ENCODE measurements at regions not wholly inside any gene's neighbourhood (a gene's known extent, or its start where the extent isn't known, plus 50 kb on each side); places are given as distances from the start of the nearest gene placed in this dataset.

DNA sequence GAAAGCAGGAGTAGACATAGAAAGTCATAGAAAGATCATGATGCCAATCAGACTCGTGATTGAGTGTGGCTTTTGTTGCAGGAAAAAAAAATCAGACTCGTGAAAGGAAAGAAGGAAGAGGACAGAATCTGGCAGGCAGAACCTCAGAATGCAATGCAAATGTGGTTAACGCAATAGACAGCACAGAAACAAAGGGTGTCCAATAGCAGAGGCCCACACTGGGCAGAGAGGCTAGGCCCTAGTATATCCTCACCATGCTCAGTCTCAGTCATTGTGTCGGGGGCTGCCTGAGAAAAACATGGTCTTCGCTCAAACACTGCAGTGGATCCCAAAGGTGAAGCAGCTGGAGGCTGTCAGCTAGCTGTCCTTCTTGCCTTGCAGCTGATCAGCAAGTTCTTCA, 102.8 kb upstream of the MAOA start:
- H3K4me1 ChIP-seq (ENCODE audit: control insufficient read depth in 2 of 2, insufficient read depth in 2 of 2, low read length in 2 of 2), result peaks cover 4% of the 10 kb centered on the region in 2 donors
- H3K27ac ChIP-seq (ENCODE audit: low read length in 2 of 2), result no peak overlapping the region
- H3K79me2 ChIP-seq (ENCODE audit: control insufficient read depth, insufficient read depth, low read length), result no peaks in the 10 kb centered on the region
- Mint-ChIP-seq H3K27me3 (no peaks in the 10 kb centered on the region), H3K27ac (no peak overlapping the region), H3K4me1 (peaks cover 14% of the 10 kb centered on the region), H3K9me3 (ENCODE audit: insufficient read depth) (no peaks in the 10 kb centered on the region), H3K4me3 (no peak overlapping the region)
- no peak overlapping the region for H3K4me2 ChIP-seq (replicated peaks; ENCODE audit: low read depth, low read length, poor library complexity, severe bottlenecking)
- H3K36me3 ChIP-seq (replicated peaks in 1 of 2; ENCODE audit: control extremely low read depth in 1 of 2, control insufficient read depth in 1 of 2, extremely low read depth in 1 of 2, insufficient read depth in 2 of 2, low read length in 1 of 2), result no peaks in the 10 kb centered on the region
- 100% methylated on average over 3 of the region's 5 CpGs for WGBS (ENCODE audit: insufficient coverage)
- DNase-seq (no peak), ATAC-seq (ENCODE audit: low read depth) (no peak)
- ChIA-PET CTCF (no interaction called here), POLR2A (no interaction called here)
- H3K9ac ChIP-seq (ENCODE audit: low read length), result no peak overlapping the region
- peaks cover 0 to 3% (median 0%) of the 10 kb centered on the region in 3 donors for H3K9me3 ChIP-seq (ENCODE audit: control extremely low read depth in 1 of 3, control insufficient read depth in 2 of 3, insufficient read depth in 1 of 3, low read length in 2 of 3)
- H4K20me1 ChIP-seq (ENCODE audit: control insufficient read depth, insufficient read depth, low read length, poor library complexity, severe bottlenecking), result no peaks in the 10 kb centered on the region
- H2AFZ ChIP-seq (ENCODE audit: insufficient read depth, low read depth, low read length, poor library complexity, severe bottlenecking), result no peak overlapping the region
- H3K27me3 ChIP-seq (replicated peaks in 1 of 4; ENCODE audit: control extremely low read depth in 1 of 4, control insufficient read depth in 3 of 4, insufficient read depth in 4 of 4, low read length in 3 of 4), result no peaks in the 10 kb centered on the region
- no peak overlapping the region for H3K4me3 ChIP-seq (ENCODE audit: control extremely low read depth in 1 of 5, extremely low read depth in 1 of 5, insufficient read depth in 1 of 5, low read depth in 2 of 5, low read length in 4 of 5)
- no peak for TF ChIP-seq EZH2 (IDR thresholded peaks at IDR 0.05; ENCODE audit: borderline replicate concordance, insufficient read depth, low read depth, low read length, poor library complexity, severe bottlenecking)
- TF ChIP-seq CTCF (IDR thresholded peaks at IDR 0.05), result no peak
- intact Hi-C loops (cut with micrococcal nuclease), result loop anchor here (10.0 kb wide), 1 partner anchor 608 kb away; no protein-coding TSS in a partner anchor

DNA sequence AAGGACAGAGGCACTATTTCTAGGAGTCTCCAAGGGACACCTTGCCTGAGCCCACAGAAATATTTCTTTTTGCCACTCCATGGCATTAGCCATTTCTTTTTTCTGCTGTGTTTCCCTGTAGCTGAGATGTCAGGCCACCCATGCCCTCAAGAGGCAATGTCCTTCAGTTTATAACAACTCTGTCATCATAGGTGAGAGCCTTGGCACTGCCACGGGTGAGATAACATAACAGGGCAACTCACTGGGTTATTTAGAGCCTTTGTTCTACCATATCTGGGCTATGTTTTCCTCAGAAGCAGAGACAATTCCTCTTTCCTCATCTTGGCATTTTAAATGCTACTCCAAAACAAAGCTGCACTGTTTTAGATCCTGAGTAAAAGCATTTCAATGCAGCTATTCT, 99.9 kb upstream of the MAOA start:
- ChIA-PET CTCF (interaction anchor here (1.3 to 5.0 kb wide), 7 partner anchors 194 to 1796 kb away, joined by 3 to 45 read pairs (median 5); no protein-coding TSS in a partner anchor), POLR2A (interaction anchor here (0.9 kb wide), 1 partner anchor 613 kb away, joined by 3 read pairs; no protein-coding TSS in a partner anchor)
- Histone ChIP-seq H3K4me1 (ENCODE audit: control insufficient read depth in 2 of 2, insufficient read depth in 2 of 2, low read length in 2 of 2) (peaks cover 4% of the 10 kb centered on the region in 2 donors), H3K27me3 (replicated peaks in 1 of 4; ENCODE audit: control extremely low read depth in 1 of 4, control insufficient read depth in 3 of 4, insufficient read depth in 4 of 4, low read length in 3 of 4) (no peaks in the 10 kb centered on the region), H3K4me2 (replicated peaks; ENCODE audit: low read depth, low read length, poor library complexity, severe bottlenecking) (no peak overlapping the region), H2AFZ (ENCODE audit: insufficient read depth, low read depth, low read length, poor library complexity, severe bottlenecking) (peak overlapping the region; percentile 27), H3K4me3 (ENCODE audit: control extremely low read depth in 1 of 5, extremely low read depth in 1 of 5, insufficient read depth in 1 of 5, low read depth in 2 of 5, low read length in 4 of 5) (no peak overlapping the region), H3K79me2 (ENCODE audit: control insufficient read depth, insufficient read depth, low read length) (no peaks in the 10 kb centered on the region), H3K27ac (ENCODE audit: low read length in 2 of 2) (no peak overlapping the region), H3K9me3 (ENCODE audit: control extremely low read depth in 1 of 3, control insufficient read depth in 2 of 3, insufficient read depth in 1 of 3, low read length in 2 of 3) (peaks cover 0 to 3% (median 0%) of the 10 kb centered on the region in 3 donors), H3K36me3 (replicated peaks in 1 of 2; ENCODE audit: control extremely low read depth in 1 of 2, control insufficient read depth in 1 of 2, extremely low read depth in 1 of 2, insufficient read depth in 2 of 2, low read length in 1 of 2) (no peaks in the 10 kb centered on the region), H3K9ac (ENCODE audit: low read length) (no peak overlapping the region), H4K20me1 (ENCODE audit: control insufficient read depth, insufficient read depth, low read length, poor library complexity, severe bottlenecking) (no peaks in the 10 kb centered on the region)
- no peak overlapping the region for H3K4me3 Mint-ChIP-seq
- intact Hi-C loops (cut with micrococcal nuclease), result loop anchor here (5.0 to 10.0 kb wide), 2 partner anchors 611 to 1999 kb away; no protein-coding TSS in a partner anchor
- no peaks in the 10 kb centered on the region for H3K9me3 Mint-ChIP-seq (ENCODE audit: insufficient read depth)
- 100% methylated on average over 1 of the region's 1 CpG for WGBS (ENCODE audit: insufficient coverage)
- no peaks in the 10 kb centered on the region for H3K27me3 Mint-ChIP-seq
- H3K27ac Mint-ChIP-seq, result no peak overlapping the region
- peaks cover 13% of the 10 kb centered on the region for H3K4me1 Mint-ChIP-seq
- TF ChIP-seq EZH2 (IDR thresholded peaks at IDR 0.05; ENCODE audit: borderline replicate concordance, insufficient read depth, low read depth, low read length, poor library complexity, severe bottlenecking), result no peak
- TF ChIP-seq CTCF (IDR thresholded peaks at IDR 0.05), result no peak
- ATAC-seq (ENCODE audit: low read depth) (no peak), DNase-seq (no peak)

Data from B cell (primary cell).